ENCODE measurements at regions not wholly inside any gene's neighbourhood (a gene's known extent, or its start where the extent isn't known, plus 50 kb on each side); places are given as distances from the start of the nearest gene placed in this dataset.
"Not testable (repeated sequence)": the region's sequence is repeated elsewhere in the genome, so short reads cannot be mapped to it uniquely, and the experiment has no call there.

- TF ChIP-seq CTCF (conservative IDR thresholded peaks at IDR 0.05; ENCODE audit: low read depth, low read length); EZH2 (IDR thresholded peaks at IDR 0.05; ENCODE audit: low read length, unreplicated experiment); EZH2phosphoT487 (IDR thresholded peaks at IDR 0.05; ENCODE audit: borderline replicate concordance, low read length): not testable (repeated sequence)
Measured at GRCh38 chr2:34795586-34795985, 1196.5 kb upstream of the FAM98A start.
